GM12878 (cell line): ENCODE measurements at regions not wholly inside any gene's neighbourhood (a gene's known extent, or its start where the extent isn't known, plus 50 kb on each side); places are given as distances from the start of the nearest gene placed in this dataset.

ENCODE experiments used
- CBFB ChIP-seq: IDR thresholded peaks from 2 replicates; pipeline ENCODE4 v1.6.1; 2016; ENCODE audit warnings: antibody characterized with exemption, low read depth
- CREB1 ChIP-seq: IDR thresholded peaks from 2 replicates; pipeline ENCODE4 v1.6.1; 2012; ENCODE audit warnings: low read depth, mild to moderate bottlenecking, inconsistent platforms
- EP300 ChIP-seq, 2 experiments: fragments of 150-350 bp in 1 of 2; IDR thresholded peaks; 2 replicates each; pipeline ENCODE4 v1.6.1; 2011 to 2012; ENCODE audit warnings: low read depth in 2 of 2, low read length in 2 of 2, borderline replicate concordance in 1 of 2, improper control_type of control experiment in 1 of 2, inconsistent platforms in 1 of 2; ENCODE audit not compliant: control insufficient read depth in 1 of 2
- MYC ChIP-seq: IDR thresholded peaks from 2 replicates; pipeline ENCODE4 v1.6.1; 2011; ENCODE audit warnings: mild to moderate bottlenecking, low read length, moderate library complexity, inconsistent platforms; ENCODE audit not compliant: insufficient read depth, insufficient replicate concordance, insufficient read length, severe bottlenecking
- NFYB ChIP-seq: IDR thresholded peaks from 2 replicates; pipeline ENCODE4 v1.6.1; 2011; ENCODE audit warnings: low read depth, mild to moderate bottlenecking, low read length, improper control_type of control experiment, moderate library complexity; ENCODE audit not compliant: insufficient read depth
- NR2C2 ChIP-seq: IDR thresholded peaks from 2 replicates; pipeline ENCODE4 v1.6.1; 2011; ENCODE audit warnings: borderline replicate concordance, low read depth; ENCODE audit not compliant: control insufficient read depth, insufficient read length
- PAX5 ChIP-seq: IDR thresholded peaks from 2 replicates; pipeline ENCODE4 v1.6.1; 2011; ENCODE audit warnings: low read depth, low read length, borderline replicate concordance
- POLR2A ChIP-seq: IDR thresholded peaks from 2 replicates; pipeline ENCODE4 v1.6.1; 2011; ENCODE audit warnings: low read depth, mild to moderate bottlenecking, low read length
- POLR2AphosphoS5 ChIP-seq: IDR thresholded peaks from 2 replicates; pipeline ENCODE4 v1.6.1; 2011; ENCODE audit warnings: mild to moderate bottlenecking, low read length, inconsistent platforms
- TAF1 ChIP-seq: IDR thresholded peaks from 2 replicates; pipeline ENCODE4 v1.6.1; 2011; ENCODE audit warnings: mild to moderate bottlenecking, low read depth, low read length, borderline replicate concordance
- TARDBP ChIP-seq: IDR thresholded peaks from 2 replicates; pipeline ENCODE4 v1.6.1; 2016; ENCODE audit warnings: borderline replicate concordance
- TF ChIP-seq, protein P1 (sequence below): IDR thresholded peaks from 2 replicates; pipeline ENCODE4 v1.6.1; 2011; ENCODE audit warnings: mild to moderate bottlenecking, low read depth, low read length, moderate library complexity; ENCODE audit not compliant: insufficient replicate concordance
- TF ChIP-seq, protein P2 (sequence below), 3 experiments: IDR thresholded peaks in 2 of 3; conservative IDR thresholded peaks in 1 of 3; 2 replicates each; pipeline ENCODE4 v1.5.1; 2011; ENCODE audit warnings: low read depth in 3 of 3, low read length in 3 of 3, mild to moderate bottlenecking in 3 of 3, control low read depth in 2 of 3, moderate library complexity in 2 of 3, inconsistent platforms in 1 of 3, mixed read lengths in 1 of 3; ENCODE audit not compliant: control insufficient read depth in 2 of 3, insufficient read depth in 1 of 3; ENCODE audit errors: extremely low read depth in 1 of 3

DNA sequence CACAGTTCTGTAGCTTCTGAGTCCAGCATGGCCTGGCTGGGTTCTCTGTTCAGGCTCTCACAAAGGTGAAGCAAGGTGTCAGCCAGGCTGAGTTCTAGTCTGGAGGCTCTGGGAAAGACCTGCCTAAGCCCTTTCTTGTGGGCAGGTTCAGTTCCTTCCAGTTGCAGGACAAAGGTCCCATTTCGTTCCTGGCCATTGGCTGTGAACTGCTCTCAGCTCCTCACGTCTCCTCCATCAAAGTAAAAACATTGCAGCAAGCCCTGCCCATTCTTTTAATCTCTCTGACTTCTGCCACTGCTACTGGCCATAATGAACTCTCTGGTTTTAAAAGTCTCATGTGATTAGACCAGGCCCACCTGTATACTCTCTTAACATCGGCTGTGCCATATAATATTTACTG lies 61.6 kb upstream of the BARX1 start:
- TF ChIP-seq TAF1: no peak
- TF ChIP-seq POLR2AphosphoS5: no peak
- TF ChIP-seq EP300 (IDR thresholded peaks at IDR 0.05; ENCODE audit: borderline replicate concordance in 1 of 2, control insufficient read depth in 1 of 2, low read depth in 2 of 2, low read length in 2 of 2): no peak
- no peak for TF ChIP-seq POLR2A
- TF ChIP-seq MYC: no peak
- no peak for TF ChIP-seq PAX5
- no peak for TF ChIP-seq NFYB
- TF ChIP-seq CREB1: no peak
- TF ChIP-seq, protein P1, sequence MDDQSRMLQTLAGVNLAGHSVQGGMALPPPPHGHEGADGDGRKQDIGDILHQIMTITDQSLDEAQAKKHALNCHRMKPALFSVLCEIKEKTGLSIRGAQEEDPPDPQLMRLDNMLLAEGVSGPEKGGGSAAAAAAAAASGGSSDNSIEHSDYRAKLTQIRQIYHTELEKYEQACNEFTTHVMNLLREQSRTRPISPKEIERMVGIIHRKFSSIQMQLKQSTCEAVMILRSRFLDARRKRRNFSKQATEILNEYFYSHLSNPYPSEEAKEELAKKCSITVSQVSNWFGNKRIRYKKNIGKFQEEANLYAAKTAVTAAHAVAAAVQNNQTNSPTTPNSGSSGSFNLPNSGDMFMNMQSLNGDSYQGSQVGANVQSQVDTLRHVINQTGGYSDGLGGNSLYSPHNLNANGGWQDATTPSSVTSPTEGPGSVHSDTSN: no peak
- TF ChIP-seq CBFB: no peak
- no peak for TF ChIP-seq TARDBP
- TF ChIP-seq NR2C2: no peak
- TF ChIP-seq, protein P2, sequence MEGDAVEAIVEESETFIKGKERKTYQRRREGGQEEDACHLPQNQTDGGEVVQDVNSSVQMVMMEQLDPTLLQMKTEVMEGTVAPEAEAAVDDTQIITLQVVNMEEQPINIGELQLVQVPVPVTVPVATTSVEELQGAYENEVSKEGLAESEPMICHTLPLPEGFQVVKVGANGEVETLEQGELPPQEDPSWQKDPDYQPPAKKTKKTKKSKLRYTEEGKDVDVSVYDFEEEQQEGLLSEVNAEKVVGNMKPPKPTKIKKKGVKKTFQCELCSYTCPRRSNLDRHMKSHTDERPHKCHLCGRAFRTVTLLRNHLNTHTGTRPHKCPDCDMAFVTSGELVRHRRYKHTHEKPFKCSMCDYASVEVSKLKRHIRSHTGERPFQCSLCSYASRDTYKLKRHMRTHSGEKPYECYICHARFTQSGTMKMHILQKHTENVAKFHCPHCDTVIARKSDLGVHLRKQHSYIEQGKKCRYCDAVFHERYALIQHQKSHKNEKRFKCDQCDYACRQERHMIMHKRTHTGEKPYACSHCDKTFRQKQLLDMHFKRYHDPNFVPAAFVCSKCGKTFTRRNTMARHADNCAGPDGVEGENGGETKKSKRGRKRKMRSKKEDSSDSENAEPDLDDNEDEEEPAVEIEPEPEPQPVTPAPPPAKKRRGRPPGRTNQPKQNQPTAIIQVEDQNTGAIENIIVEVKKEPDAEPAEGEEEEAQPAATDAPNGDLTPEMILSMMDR (IDR thresholded peaks at IDR 0.05 in 2 of 3, conservative IDR thresholded peaks at IDR 0.05 in 1 of 3; ENCODE audit: control insufficient read depth in 2 of 3, extremely low read depth in 1 of 3, insufficient read depth in 1 of 3, low read depth in 3 of 3, low read length in 3 of 3): no peak
